Endothelial cell of umbilical vein (primary cell): ENCODE measurements at regions not wholly inside any gene's neighbourhood (a gene's known extent, or its start where the extent isn't known, plus 50 kb on each side); places are given as distances from the start of the nearest gene placed in this dataset.

Experiments
- EZH2 ChIP-seq: IDR thresholded peaks from 2 replicates; pipeline ENCODE4 v1.6.1; 2012; ENCODE audit warnings: borderline replicate concordance, low read depth, mild to moderate bottlenecking, moderate library complexity, low read length, inconsistent platforms; ENCODE audit not compliant: severe bottlenecking
- POLR2A ChIP-seq: IDR thresholded peaks from 2 replicates; pipeline ENCODE4 v1.6.1; 2012; ENCODE audit warnings: low read depth, mild to moderate bottlenecking, control low read depth, low read length
- POLR2AphosphoS5 ChIP-seq: IDR thresholded peaks from 2 replicates; pipeline ENCODE4 v1.6.1; 2012; ENCODE audit warnings: low read depth, mild to moderate bottlenecking, control low read depth, low read length, moderate library complexity; ENCODE audit not compliant: insufficient read depth
- TF ChIP-seq, protein P1 (sequence below), 2 donors: IDR thresholded peaks; 1 replicate in 1 of 2; 2 replicates in 1 of 2; pipeline ENCODE4 v1.5.1; 2011; ENCODE audit warnings: low read length in 2 of 2, mild to moderate bottlenecking in 2 of 2, moderate library complexity in 2 of 2, control low read depth in 1 of 2, inconsistent platforms in 1 of 2, low read depth in 1 of 2; ENCODE audit not compliant: insufficient read depth in 1 of 2; ENCODE audit errors: extremely low read depth in 1 of 2
- TF ChIP-seq, protein P2 (sequence below): IDR thresholded peaks from 2 replicates; pipeline ENCODE4 v1.6.1; 2011; ENCODE audit not compliant: insufficient read depth, insufficient read length

DNA sequence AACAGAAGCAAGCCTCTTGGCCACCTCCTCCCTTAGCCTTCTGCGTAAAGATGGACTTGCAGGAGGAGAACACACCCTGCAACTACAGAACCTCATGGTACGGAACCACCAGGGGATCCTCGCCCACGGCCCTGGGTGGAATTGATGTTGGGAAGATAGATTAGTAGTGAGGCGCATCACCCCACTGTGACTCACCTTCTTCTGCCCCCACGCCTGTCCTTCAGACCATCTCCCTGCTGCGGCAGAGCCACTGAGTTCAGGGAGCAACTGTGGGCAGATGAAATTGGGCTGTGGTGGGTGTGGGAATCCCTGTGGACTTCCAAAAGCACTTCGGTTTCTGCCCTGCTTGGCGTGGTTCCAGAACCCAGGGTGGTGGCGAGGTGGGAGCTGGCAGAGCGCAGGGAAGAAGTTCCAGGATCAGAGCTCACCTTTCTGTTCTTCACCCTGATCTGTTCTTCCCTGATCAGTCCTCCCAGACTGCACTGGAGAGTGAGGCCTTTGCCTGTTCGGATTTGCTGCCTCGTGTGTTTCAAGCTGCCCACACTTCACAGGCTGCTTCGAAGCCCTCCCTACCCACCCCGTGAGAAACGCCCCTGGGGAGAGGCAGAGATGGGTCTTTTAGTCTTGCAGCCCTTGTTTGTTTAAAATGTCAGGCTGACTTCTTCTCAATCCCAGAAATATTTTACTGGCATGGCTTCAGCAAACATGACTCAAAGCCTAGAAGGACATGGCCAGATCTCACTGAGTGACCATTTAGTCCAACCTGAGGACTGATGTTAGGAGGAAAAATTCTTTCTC lies 92.8 kb upstream of the MLN start:
- TF ChIP-seq, protein P1, sequence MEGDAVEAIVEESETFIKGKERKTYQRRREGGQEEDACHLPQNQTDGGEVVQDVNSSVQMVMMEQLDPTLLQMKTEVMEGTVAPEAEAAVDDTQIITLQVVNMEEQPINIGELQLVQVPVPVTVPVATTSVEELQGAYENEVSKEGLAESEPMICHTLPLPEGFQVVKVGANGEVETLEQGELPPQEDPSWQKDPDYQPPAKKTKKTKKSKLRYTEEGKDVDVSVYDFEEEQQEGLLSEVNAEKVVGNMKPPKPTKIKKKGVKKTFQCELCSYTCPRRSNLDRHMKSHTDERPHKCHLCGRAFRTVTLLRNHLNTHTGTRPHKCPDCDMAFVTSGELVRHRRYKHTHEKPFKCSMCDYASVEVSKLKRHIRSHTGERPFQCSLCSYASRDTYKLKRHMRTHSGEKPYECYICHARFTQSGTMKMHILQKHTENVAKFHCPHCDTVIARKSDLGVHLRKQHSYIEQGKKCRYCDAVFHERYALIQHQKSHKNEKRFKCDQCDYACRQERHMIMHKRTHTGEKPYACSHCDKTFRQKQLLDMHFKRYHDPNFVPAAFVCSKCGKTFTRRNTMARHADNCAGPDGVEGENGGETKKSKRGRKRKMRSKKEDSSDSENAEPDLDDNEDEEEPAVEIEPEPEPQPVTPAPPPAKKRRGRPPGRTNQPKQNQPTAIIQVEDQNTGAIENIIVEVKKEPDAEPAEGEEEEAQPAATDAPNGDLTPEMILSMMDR (IDR thresholded peaks at IDR 0.05; ENCODE audit: extremely low read depth in 1 of 2, insufficient read depth in 1 of 2, low read depth in 1 of 2, low read length in 2 of 2) = no peak
- TF ChIP-seq, protein P2, sequence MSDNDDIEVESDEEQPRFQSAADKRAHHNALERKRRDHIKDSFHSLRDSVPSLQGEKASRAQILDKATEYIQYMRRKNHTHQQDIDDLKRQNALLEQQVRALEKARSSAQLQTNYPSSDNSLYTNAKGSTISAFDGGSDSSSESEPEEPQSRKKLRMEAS = no peak
- TF ChIP-seq POLR2AphosphoS5 = no peak
- TF ChIP-seq POLR2A = no peak
- no peak for TF ChIP-seq EZH2
